DOHH2 (cell line): ENCODE measurements at regions not wholly inside any gene's neighbourhood (a gene's known extent, or its start where the extent isn't known, plus 50 kb on each side); places are given as distances from the start of the nearest gene placed in this dataset.
"Not testable (repeated sequence)": the region's sequence is repeated elsewhere in the genome, so short reads cannot be mapped to it uniquely, and the experiment has no call there.

Source experiments
- H3F3A ChIP-seq: fragments of 200-600 bp; sonication (generic), shearing (Covaris generic); 2 replicates; pipeline ENCODE4 v1.6.0; 2016; ENCODE audit warnings: antibody characterized with exemption, mild to moderate bottlenecking; ENCODE audit not compliant: control insufficient read depth, insufficient read depth
- H3K27ac ChIP-seq: fragments of 200-600 bp; sonication (generic); 2 replicates; pipeline ENCODE4 v1.5.1; 2014; ENCODE audit warnings: low read depth, mild to moderate bottlenecking, low read length, moderate library complexity
- H3K27me3 ChIP-seq: fragments of 200-600 bp; sonication (generic); 2 replicates; pipeline ENCODE4 v1.6.1; 2014; ENCODE audit warnings: mild to moderate bottlenecking, low read length, mixed read lengths; ENCODE audit not compliant: control insufficient read depth
- H3K36me3 ChIP-seq: fragments of 200-600 bp; sonication (generic); 2 replicates; pipeline ENCODE4 v1.6.1; 2014; ENCODE audit warnings: mild to moderate bottlenecking, low read length, moderate library complexity, mixed read lengths; ENCODE audit not compliant: control insufficient read depth
- H3K4me1 ChIP-seq: fragments of 200-600 bp; sonication (generic); 2 replicates; pipeline ENCODE4 v1.6.1; 2014; ENCODE audit warnings: mild to moderate bottlenecking, low read length, mixed read lengths; ENCODE audit not compliant: control insufficient read depth
- H3K4me2 ChIP-seq: fragments of 200-600 bp; sonication (generic); 2 replicates; pipeline ENCODE4 v1.6.0; 2014; ENCODE audit warnings: mild to moderate bottlenecking, low read length, moderate library complexity
- H3K4me3 ChIP-seq: fragments of 200-600 bp; sonication (generic); 2 replicates; pipeline ENCODE4 v1.5.1; 2014; ENCODE audit warnings: mild to moderate bottlenecking, low read length, mixed read lengths
- H3K79me2 ChIP-seq: fragments of 200-600 bp; sonication (generic); 2 replicates; pipeline ENCODE4 v1.6.1; 2014; ENCODE audit warnings: mild to moderate bottlenecking, low read length, mixed read lengths; ENCODE audit not compliant: control insufficient read depth
- H3K9me2 ChIP-seq: fragments of 200-600 bp; sonication (generic); replicated peaks from 2 replicates; pipeline ENCODE4 v1.6.1; 2014; ENCODE audit warnings: mild to moderate bottlenecking, low read length, mixed read lengths; ENCODE audit not compliant: control insufficient read depth
- H3K9me3 ChIP-seq: fragments of 200-600 bp; sonication (generic); 2 replicates; pipeline ENCODE4 v1.6.1; 2014; ENCODE audit warnings: antibody characterized with exemption, low read length, mixed read lengths; ENCODE audit not compliant: control insufficient read depth, insufficient read depth
- H4K20me1 ChIP-seq: fragments of 200-600 bp; sonication (generic); 2 replicates; pipeline ENCODE4 v1.6.0; 2014; ENCODE audit warnings: low read depth, mild to moderate bottlenecking, antibody characterized with exemption, low read length, moderate library complexity; ENCODE audit not compliant: control insufficient read depth, insufficient read depth
- CTCF ChIP-seq: fragments of 200-600 bp; sonication (generic); IDR thresholded peaks from one replicate; pipeline ENCODE4 v1.5.1; 2014; ENCODE audit warnings: antibody characterized with exemption, mild to moderate bottlenecking, low read depth, low read length; ENCODE audit not compliant: poor library complexity, severe bottlenecking
- EZH2phosphoT487 ChIP-seq: fragments of 200-600 bp; sonication (generic); IDR thresholded peaks from 2 replicates; pipeline ENCODE4 v1.6.1; 2017; ENCODE audit warnings: borderline replicate concordance, mild to moderate bottlenecking, antibody characterized with exemption, low read length, moderate library complexity, mixed read lengths

GRCh38 chr10:117804470-117805011 is 242.2 kb downstream of the RAB11FIP2 start:
- Histone ChIP-seq H3K4me2 (no peak overlapping the region), H3K36me3 (no peaks in the 10 kb centered on the region), H3K4me1 (no peaks in the 10 kb centered on the region), H3K9me2 (no peaks in the 10 kb centered on the region), H3K27ac (no peak overlapping the region), H3F3A (no peaks in the 10 kb centered on the region), H3K9me3 (no peaks in the 10 kb centered on the region), H3K27me3 (no peaks in the 10 kb centered on the region), H3K4me3 (no peak overlapping the region), H3K79me2 (no peaks in the 10 kb centered on the region), H4K20me1 (no peaks in the 10 kb centered on the region)
- TF ChIP-seq EZH2phosphoT487 (no peak), CTCF (no peak)

- Histone ChIP-seq H3K4me1 (no peaks in the 10 kb centered on the region), H4K20me1 (no peaks in the 10 kb centered on the region)
Measured at GRCh38 chr10:117805139-117805538, 241.6 kb downstream of the RAB11FIP2 start.

GRCh38 chr10:117807441-117807840 is 239.3 kb downstream of the RAB11FIP2 start:
- no peaks in the 10 kb centered on the region for H3K27me3 ChIP-seq
- H3K36me3 ChIP-seq = no peaks in the 10 kb centered on the region
- no peaks in the 10 kb centered on the region for H3K79me2 ChIP-seq
- H3K9me2 ChIP-seq = no peaks in the 10 kb centered on the region
- no peaks in the 10 kb centered on the region for H4K20me1 ChIP-seq
- no peak overlapping the region for H3K27ac ChIP-seq
- H3F3A ChIP-seq = no peaks in the 10 kb centered on the region
- TF ChIP-seq CTCF = no peak
- no peak for TF ChIP-seq EZH2phosphoT487
- no peak overlapping the region for H3K4me3 ChIP-seq
- no peak overlapping the region for H3K4me2 ChIP-seq
- no peaks in the 10 kb centered on the region for H3K9me3 ChIP-seq
- no peaks in the 10 kb centered on the region for H3K4me1 ChIP-seq

More at GRCh38 chr10:117805139-117805538, 241.6 kb downstream of the RAB11FIP2 start:
- TF ChIP-seq CTCF (no peak), EZH2phosphoT487 (no peak)
- Histone ChIP-seq H3K27me3 (no peaks in the 10 kb centered on the region), H3K27ac (no peak overlapping the region), H3K4me2 (no peak overlapping the region), H3K9me2 (no peaks in the 10 kb centered on the region), H3K4me3 (no peak overlapping the region), H3K36me3 (no peaks in the 10 kb centered on the region), H3K79me2 (no peaks in the 10 kb centered on the region), H3K9me3 (no peaks in the 10 kb centered on the region), H3F3A (no peaks in the 10 kb centered on the region)

GRCh38 chr10:117815816-117816215 is 230.9 kb downstream of the RAB11FIP2 start:
- not testable (repeated sequence) for H3K79me2 ChIP-seq, H3K9me3 ChIP-seq, H3K4me3 ChIP-seq, H4K20me1 ChIP-seq, H3K27me3 ChIP-seq, H3K4me1 ChIP-seq, H3K9me2 ChIP-seq, H3K4me2 ChIP-seq, H3K36me3 ChIP-seq, H3K27ac ChIP-seq, H3F3A ChIP-seq
